HG02678 (cell line): ENCODE measurements at regions not wholly inside any gene's neighbourhood (a gene's known extent, or its start where the extent isn't known, plus 50 kb on each side); places are given as distances from the start of the nearest gene placed in this dataset.

Source experiments
- ATAC-seq: cut with Tn5 transposase; IDR thresholded peaks from one replicate; pipeline ENCODE4 v1.9.1; 2021; ENCODE audit warnings: mild to moderate bottlenecking, moderate library complexity; ENCODE audit not compliant: unreplicated experiment

DNA sequence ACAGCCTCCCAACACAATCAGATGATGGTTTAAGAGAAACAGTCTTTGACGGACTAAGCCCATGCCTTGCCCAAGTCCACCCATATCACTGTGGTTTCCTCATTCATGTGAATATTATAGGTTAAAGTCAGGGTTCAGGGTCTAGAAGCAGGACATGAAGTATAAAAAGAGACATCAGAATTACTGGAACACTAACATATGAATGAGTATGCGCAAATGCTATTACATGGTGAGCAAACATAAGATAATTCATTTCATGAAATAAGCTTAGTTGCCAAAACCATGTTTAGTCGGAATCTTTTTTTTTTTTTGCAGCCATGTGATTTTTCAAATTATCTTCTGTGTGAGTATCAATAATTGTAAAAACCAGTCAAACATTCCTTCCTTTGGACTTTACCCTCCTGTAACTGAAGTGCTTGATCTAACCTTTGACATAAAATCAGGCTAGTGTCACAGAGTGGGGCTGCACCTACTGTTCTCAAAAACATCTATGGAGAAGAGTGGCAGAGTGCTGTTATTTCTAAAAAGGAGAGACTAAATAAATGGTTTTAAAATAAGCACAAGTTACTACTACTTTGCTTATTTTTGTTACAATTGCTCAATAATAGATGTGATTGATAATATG lies 84.9 kb upstream of the NRIP1 start:
- ATAC-seq: no peak

DNA sequence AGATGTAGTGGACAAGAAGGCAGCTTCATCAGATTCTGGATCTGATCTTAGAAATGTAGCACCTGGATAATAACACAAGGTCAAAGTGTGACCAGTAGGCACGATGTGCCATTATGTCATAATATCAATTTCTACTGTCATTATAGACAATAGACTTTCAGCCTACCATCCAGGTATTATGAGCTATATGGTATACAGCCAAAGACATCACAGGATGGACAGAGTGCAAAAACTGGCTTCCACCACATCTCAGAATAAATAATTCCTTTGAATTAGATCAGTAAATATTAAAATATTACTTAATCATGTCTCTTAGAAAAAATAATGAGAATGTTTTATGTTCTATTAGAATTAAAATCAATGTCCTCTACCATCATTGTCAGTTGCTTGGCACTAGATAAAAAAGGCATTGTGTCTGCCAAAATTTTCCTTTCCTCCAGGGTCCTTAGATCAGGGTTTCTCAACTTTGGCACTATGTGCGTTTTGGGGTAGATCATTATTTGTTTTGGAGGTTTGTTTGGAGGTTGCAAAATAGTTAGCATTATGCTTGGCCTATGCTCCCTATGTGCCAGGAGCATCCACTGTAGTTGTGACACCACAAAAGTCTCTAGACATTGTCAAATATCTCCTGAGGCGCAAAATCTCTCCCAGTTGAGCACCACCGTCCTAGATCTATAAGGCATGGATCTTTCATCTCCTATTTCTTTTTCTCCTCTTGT lies 86.7 kb upstream of the NRIP1 start:
- no peak for ATAC-seq

DNA sequence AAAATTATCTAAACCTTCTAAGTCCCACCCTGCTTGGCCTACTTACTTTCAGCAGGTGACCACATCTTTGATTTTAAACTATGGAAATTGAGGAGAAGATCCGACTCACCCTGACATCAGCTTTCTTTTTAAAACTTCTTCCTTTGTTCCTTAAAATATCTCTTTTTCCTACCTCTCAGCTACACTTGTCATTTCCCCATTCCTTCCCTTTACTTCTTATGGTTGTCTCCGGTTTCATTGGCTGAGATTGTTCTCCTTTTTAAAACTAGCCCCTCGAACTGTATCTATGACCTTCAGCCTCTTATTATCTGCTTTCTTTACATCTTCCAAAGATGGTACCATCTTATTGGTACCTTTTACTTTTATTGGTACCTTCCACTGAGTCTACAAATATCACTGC lies 87.8 kb upstream of the NRIP1 start:
- no peak for ATAC-seq

DNA sequence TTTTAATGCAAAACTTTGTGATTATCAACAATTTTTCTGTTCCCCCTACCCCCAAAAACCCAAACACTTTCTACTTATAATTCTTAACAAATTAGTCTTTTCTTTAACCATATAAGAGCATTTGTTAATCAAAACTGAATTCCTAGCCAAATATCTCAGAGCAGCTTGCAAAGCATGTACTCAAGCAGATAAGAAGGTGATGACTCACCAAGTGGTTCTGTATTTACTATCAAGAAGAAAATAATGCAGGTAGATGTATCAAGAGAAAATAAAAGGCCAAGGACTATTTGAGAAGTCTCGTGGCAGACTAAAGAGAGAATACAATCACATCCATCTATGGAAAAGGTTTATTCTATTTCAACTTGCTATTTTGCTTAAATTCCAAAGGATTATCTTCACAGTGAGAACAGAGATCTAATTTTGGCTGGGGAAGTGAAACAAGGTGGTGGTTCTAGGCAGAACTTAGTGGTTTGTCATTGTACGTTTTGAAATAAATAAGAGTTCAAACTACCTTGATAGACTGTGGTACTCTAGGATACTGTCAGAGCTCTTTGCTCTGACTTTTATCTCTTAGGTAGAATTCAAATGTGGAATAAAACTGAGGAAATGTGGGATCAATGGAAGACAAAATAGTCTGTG lies 94.7 kb upstream of the NRIP1 start:
- no peak for ATAC-seq

DNA sequence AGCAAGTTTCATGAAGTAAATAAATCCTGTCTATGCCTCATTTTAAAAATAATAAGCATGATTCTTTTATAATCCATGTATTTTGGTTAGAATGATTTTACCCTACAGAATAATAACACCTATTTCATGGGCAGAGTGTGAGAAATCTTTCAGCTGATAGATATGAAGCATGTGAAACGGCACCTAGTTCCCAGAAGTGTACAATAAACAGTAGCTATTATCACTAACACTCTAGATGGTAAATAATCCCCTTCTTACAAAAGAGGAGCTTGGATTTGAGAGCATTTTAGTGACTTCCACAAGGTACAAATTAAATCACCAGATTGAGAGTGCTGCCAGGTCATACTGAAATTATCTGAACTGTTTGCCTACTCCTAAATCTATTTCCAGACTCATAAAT lies 95.3 kb upstream of the NRIP1 start:
- no peak for ATAC-seq

DNA sequence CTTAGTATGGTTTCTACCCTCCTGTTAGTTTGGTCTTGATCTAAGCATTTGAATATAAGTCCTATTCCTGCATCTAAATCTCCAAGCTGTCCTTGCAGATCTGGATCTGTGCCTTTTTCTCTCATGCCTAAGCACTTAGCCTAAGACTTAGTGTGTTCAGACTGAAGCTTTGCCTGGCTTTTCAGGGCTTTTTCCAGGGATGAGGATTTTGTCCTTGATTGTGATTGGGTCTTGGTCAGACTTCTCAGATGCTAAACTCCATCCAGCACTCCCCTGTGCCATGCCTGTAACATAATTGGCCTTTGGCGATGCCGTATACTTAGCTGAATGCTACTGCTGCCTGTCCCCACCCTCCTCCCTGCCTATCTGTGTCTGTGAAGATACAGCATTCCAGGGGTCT lies 98.1 kb upstream of the NRIP1 start:
- no peak for ATAC-seq

DNA sequence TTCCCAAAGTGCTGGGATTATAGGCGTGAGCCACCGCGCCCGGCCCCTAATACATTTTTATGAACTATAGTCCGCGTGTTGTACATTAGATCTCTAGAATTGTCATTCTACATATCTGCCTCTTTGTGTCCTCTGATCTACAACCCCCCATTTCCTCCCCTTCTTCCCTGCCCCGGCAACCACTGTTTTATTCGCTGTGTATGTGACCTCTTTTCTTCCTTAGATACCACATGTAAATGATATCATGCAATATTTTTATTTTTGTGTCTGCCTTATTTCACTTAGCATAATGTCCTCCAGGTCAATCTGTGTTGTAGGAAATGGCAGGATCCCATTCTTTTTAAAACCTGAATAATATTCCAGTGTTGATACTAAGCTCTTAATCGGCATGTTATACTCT lies 99.5 kb upstream of the NRIP1 start:
- no peak for ATAC-seq

DNA sequence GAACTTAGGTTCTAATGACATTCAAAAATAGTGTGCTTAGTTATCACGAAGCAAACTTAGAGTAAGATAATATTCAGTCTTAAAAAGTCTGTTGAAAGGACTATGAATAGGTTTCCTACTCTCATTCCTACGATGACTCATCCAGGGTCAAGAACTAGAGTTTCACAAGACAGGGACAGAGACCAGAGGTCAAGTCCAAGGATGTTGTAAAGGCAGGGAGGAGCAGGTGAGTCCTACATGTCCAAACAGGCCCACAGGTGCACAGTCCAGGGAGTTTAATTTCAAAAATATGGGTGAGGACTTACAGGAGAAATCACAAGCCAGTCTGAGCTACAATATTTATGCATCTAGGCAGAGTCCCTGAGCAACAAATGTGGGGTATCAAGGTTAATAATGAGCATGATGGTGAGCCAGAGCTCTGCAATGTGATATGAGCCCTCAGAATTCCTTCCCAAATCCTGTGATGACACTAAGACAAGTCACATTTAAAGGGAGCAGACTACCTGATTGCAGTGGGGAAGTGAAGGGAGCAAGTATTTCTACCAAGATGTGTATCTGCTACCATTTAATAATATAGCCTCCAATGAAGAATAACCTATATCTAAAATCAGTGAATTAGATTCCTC lies 100.0 kb upstream of the NRIP1 start:
- no peak for ATAC-seq

DNA sequence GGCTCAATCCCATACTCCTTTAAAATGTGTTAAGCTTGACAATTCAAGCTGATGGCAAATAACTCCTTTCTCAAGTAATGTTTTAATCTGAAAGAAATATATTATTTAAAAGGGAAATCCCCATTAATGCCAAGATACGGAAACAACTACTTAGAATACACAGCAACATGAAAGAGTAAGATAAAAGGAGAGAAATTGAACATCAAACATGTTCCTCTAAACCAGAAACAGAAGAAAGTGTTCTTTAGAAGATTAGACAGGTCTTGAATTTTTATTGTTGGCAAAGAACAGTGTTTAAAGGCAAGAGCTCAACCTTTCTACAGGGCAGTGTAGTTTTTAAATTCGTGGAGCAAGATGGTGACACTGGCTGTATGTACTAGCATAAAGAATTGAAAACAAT lies 105.8 kb upstream of the NRIP1 start:
- no peak for ATAC-seq

DNA sequence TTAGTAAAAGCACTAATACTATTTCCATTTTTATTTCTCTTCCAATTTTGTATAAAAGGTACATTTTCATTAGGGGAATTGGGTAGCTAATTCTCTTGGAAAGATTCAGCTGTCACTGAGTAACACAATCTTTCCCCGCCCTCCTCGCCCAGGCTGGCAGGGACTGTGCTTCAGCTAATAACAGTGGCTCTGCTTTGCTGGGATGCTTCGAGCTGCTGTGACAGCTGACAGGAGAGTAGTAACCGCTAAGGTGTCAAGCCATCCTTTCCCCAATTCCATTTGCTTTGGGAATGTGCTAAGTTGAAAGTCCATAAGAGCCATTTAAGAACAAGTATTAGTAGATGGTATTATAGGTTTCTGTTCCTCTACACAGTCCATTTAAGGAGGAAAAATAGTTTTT lies 106.7 kb upstream of the NRIP1 start:
- ATAC-seq: no peak

DNA sequence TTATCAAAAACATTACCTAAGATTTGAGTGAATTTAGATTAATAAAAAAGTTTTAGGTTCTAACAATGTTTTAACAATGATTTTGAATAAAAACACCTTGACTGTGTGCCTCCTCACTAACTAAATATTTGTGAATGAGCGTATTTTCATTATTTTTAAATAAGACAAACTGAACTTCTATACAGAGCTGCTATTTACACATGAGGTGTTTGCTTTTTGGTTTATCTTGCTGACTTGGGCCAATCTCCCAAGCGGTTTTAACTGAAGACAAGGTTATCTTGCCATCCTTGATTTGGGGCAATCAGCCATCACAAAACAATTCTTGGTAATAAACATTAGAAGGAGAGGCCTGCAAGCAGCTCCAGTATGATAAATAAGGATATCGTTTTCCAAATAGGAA lies 108.2 kb upstream of the NRIP1 start:
- ATAC-seq: no peak

DNA sequence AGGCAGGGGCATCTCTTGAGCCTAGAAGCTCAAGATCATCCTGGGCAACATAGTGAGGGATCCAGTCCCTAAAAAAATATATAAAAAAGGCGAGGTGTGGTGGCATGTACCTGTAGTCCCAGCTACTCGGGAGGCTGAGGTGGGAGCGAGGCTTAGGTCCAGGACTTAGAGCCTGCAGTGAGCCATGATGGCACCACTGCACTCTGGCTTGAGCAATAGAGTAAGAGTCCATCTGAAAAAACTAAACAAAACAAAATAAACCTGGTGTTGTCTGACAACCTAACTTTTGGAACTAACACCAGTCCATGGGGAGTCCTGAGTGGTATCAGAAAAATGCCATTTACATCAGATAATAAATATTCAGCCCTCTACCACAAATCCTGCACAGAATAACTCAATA lies 110.1 kb upstream of the NRIP1 start:
- no peak for ATAC-seq

DNA sequence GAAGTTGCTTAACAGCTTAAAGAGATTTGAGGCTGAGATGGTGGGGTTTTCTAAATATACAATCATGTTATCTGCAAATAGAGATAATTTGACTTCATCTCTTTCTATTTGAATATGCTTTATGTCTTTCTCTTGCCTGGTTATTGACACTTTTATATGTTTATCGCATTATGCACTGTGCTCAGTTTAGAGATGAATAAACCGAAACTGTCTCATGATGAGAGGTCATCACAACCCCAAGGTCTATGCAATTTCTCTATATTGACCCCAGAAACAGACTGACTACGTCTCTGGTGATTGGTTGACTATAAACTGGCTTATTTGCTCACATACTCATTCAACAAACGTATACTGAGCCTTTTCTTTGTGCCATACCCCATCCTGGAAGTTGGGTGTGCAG lies 117.9 kb upstream of the NRIP1 start:
- ATAC-seq: no peak

DNA sequence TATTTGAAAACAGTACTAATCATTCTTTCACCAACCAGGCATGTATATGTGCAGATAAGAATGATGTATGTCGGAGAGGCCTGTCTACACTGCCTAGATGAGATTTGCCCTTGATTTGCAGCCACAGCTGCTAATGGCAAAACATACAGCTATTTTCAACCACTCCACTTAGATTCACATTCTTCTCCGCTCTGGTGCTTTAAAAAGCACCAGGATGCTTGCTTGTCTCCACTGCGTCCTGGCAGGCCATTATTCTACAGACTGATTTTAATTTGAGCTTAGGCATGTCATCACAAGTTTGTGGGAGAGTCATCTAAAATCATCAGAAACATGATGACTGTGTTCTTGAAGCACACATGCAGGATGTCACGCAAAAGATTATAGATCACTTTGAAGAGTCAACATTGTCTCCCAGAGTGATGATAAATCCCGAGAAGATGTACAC lies 119.0 kb upstream of the NRIP1 start:
- ATAC-seq: no peak

DNA sequence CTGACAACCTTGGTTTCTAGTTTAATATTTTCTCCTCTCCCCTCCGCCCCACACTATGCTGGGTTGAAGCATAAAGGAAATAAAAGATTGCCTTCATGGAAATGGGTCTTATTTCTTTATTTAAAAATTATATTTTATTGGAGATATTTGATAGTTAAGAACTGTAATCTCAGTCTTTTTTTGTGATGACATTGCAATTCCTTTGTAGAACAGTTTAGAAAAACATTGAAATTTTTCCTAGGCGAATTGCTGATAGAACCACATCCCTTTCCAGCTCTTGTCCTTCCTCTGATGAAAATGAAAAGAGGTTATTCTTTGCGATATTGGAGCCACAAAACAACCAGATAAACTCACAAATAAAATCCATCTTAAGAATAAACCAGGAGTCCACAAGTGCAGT lies 125.6 kb upstream of the NRIP1 start:
- ATAC-seq: no peak

DNA sequence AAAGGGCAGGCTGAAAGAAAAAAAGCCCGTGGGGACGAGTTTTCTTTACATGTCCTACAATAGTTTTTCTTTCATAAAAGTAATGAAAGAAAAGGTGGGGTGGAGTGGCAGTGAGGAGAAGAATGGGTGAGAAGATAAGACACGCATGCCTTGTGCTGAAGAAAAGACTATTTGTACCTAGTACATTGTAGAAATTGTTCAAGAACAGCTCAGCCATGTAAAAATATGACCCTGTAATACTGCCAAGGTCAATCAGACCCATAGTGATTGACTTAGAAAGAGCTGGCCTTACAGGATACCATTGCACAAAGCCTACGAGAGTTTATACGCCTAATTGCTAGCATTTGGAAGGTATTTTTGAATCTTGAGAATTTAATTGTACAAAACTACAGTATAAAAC lies 126.0 kb upstream of the NRIP1 start:
- no peak for ATAC-seq

DNA sequence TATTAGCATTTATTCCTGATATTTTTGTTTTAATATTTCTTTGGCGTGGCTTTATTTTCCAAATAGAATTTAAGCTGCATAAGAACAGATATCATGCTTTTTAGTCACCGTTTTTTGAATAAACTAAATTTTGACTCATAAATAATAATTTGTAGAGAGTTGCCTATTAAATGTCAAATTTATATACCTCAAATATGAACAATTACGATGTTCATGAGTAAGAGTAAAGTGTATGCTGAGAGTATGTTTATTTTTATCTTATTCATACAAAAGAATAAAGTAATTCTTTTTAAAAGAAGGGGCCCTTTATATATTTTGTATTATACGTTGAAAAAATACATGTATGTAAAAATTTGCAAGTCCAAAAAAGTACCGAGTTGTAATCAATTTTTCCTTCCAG lies 126.5 kb upstream of the NRIP1 start:
- no peak for ATAC-seq

DNA sequence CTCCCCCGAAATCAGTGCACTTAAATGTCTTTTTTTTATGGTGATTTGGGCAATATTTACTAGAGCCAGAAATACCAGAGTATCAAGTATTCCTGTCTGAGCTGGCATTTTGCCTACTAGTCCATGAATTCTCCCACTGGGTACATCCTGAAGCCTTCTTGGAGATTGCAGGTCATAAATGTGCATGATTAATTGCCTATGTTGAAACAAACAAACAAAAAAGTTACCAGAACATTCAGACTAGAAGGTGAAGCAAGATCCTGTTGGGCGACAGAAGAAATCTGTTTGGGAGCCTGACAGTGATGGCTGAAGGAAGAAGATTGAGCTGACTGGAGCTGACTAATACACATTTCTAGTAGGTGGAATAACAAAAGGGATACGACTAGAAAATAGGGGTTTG lies 127.4 kb upstream of the NRIP1 start:
- no peak for ATAC-seq

DNA sequence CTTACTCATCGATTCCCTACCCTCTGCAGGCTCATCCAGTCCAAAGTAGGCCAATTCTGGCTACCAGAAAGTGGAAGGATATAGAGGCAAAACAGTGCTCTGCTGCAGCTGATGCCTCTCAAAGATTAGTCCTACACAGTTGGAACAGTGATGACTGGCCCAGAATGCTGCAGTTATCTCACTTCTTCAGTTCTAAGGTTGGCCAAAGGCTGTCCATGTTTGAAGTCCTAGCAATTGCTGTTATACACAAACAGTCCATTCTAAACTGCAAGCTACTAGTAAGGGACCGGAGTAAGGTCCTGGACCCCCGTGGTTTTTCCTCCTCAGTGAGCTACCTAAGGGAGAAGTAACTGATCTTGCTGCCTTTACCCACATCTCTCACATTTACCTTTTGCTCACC lies 129.1 kb upstream of the NRIP1 start:
- no peak for ATAC-seq

DNA sequence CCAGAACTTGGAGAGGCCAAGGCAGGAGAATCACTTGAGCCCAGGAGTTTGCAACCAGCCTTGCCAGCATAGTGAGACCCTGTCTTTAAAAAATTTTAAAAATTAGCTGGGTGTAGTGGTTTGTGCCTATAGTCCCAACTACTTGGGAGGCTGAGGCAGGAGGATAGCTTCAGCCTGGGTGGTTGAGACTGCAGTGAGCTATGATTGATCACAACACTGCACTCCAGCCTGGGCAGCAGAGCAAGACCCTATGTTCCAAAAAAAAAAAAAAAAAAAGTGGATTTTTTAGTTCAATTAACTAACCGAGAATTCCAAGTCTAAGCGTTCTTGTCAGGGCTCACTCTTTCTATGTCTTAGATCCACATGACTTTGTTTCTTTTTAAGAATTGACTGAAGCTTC lies 130.3 kb upstream of the NRIP1 start:
- no peak for ATAC-seq

DNA sequence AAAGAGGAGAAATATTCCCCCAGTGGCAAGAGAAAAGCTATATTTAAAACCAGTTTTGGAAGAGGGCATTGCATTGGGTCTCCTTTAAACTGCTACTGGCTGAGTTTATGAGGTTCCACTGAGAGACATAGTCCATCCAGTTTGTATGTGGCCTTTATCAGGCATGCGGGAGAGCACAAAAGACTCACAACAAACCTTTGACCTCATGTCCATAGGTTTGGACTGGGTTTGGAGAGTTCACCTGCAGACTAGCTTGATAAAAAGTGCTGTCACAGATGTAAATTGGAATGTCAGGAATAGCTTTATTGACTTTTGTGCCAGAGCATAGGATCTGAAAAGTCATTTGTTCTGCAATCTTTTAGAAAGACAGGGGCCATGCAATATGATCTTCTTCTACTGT lies 131.0 kb upstream of the NRIP1 start:
- ATAC-seq: no peak

DNA sequence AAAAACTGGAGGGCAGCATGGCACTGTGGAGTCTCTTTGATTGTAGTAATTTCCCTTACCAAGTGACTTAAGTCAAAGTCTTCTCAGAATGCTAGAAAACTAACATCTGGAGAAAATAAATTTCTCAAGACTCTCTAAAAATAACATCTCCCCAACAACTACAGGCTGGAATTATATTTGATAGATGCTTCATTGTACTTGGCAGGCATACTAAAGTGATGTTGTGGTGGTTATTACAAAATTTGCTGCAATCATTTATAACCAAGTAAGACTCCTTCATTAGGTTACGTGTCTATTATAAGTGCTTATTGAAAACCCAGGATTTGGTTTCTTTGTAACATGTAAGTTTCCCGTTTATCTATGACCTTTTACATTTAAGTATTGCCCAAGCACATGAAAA lies 132.9 kb upstream of the NRIP1 start:
- no peak for ATAC-seq
